Esophagus squamous epithelium (tissue), 5 donors: ENCODE measurements at regions not wholly inside any gene's neighbourhood (a gene's known extent, or its start where the extent isn't known, plus 50 kb on each side); places are given as distances from the start of the nearest gene placed in this dataset.

ENCODE experiments used
- DNase-seq: peaks from one replicate; lab custom pipeline; 2025; lab: John Stamatoyannopoulos, UW
- H3K27ac ChIP-seq, 4 donors: fragments of 200-600 bp; sonication (generic); one replicate each; pipeline ENCODE4 v1.5.1; 2016 to 2019; ENCODE audit warnings: mild to moderate bottlenecking in 1 of 4
- H3K27me3 ChIP-seq, 4 donors: fragments of 200-600 bp; sonication (generic); 1 replicate in 3 of 4; 2 replicates in 1 of 4; pipeline versions ENCODE4 v1.5.1 to v1.6.0; 2017 to 2021; ENCODE audit warnings: antibody characterized with exemption in 1 of 4
- H3K36me3 ChIP-seq, 3 donors: fragments of 200-600 bp; sonication (generic); one replicate each; pipeline ENCODE4 v1.5.1; 2016 to 2019
- H3K4me1 ChIP-seq, 3 donors: fragments of 200-600 bp; sonication (generic); one replicate each; pipeline ENCODE4 v1.5.1; 2017 to 2019
- H3K4me3 ChIP-seq, 4 donors: fragments of 200-600 bp; sonication (generic); 1 replicate in 3 of 4; 2 replicates in 1 of 4; pipeline ENCODE4 v1.5.1; 2016 to 2019; ENCODE audit warnings: mild to moderate bottlenecking in 2 of 4, moderate library complexity in 1 of 4
- H3K9me3 ChIP-seq, 3 donors: fragments of 200-600 bp; sonication (generic); one replicate each; pipeline ENCODE4 v1.5.1; 2016 to 2019
- CTCF ChIP-seq, 6 experiments: fragments of 450-650 bp in 4 of 6; fragments of 200-600 bp in 2 of 6; sonication (generic) in 2 of 6; IDR thresholded peaks; one replicate each; pipeline ENCODE4 v1.5.1; 2016 to 2019; ENCODE audit warnings: antibody characterized with exemption in 6 of 6, mild to moderate bottlenecking in 4 of 6, moderate library complexity in 4 of 6
- POLR2A ChIP-seq, 4 donors: fragments of 450-650 bp; IDR thresholded peaks; one replicate each; pipeline ENCODE4 v1.6.1; 2017; ENCODE audit warnings: antibody characterized with exemption in 4 of 4, mild to moderate bottlenecking in 4 of 4, moderate library complexity in 3 of 4
- WGBS, 2 donors: methylation state at CpG; one replicate each; pipeline ENCODE4 v1.1.5; 2018; 5-methylcytosine and 5-hydroxymethylcytosine counted together
- intact Hi-C: fragments of 100-400 bp; cut with DNase I; formaldehyde crosslinking; loops from one replicate; pipeline ENCODE4 v1.15.0; 2022
- donor health status: DM: yes; HTN: yes; CAD: no.

- intact Hi-C loops, result no loop called here
- Histone ChIP-seq H3K9me3 (no peaks in the 10 kb centered on the region), H3K4me3 (no peak overlapping the region), H3K4me1 (no peaks in the 10 kb centered on the region), H3K27ac (no peak overlapping the region), H3K36me3 (no peaks in the 10 kb centered on the region), H3K27me3 (no peaks in the 10 kb centered on the region)
- WGBS, 2 donors, result 74 to 79% methylated on average over 9 to 16 of the region's 16 CpGs
- DNase-seq, result no peak
- TF ChIP-seq POLR2A (IDR thresholded peaks at IDR 0.05), result no peak
- no peak for TF ChIP-seq CTCF (IDR thresholded peaks at IDR 0.05)
Measured at GRCh38 chrX:1012678-1013300, 199.7 kb downstream of the CRLF2 start.

- H3K4me3 ChIP-seq, result no peak overlapping the region
- 83 to 85% methylated on average over 12 of the region's 12 CpGs for WGBS, 2 donors
- no peaks in the 10 kb centered on the region for H3K27me3 ChIP-seq
- H3K36me3 ChIP-seq, result no peaks in the 10 kb centered on the region
- H3K27ac ChIP-seq, result no peak overlapping the region
- DNase-seq, result no peak
- no peaks in the 10 kb centered on the region for H3K9me3 ChIP-seq
- intact Hi-C loops, result no loop called here
- H3K4me1 ChIP-seq, result no peaks in the 10 kb centered on the region
- TF ChIP-seq POLR2A (IDR thresholded peaks at IDR 0.05), result no peak
- TF ChIP-seq CTCF (IDR thresholded peaks at IDR 0.05), result no peak
Measured at GRCh38 chrX:1011691-1012283, 200.7 kb downstream of the CRLF2 start.

- no peak overlapping the region for H3K27ac ChIP-seq
- WGBS, 2 donors, result 87 to 88% methylated on average over 15 of the region's 15 CpGs
Measured at GRCh38 chrX:1009771-1010170, 202.7 kb downstream of the CRLF2 start.

GRCh38 chrX:1006156-1006730 lies 206.2 kb downstream of the CRLF2 start:
- 88 to 90% methylated on average over 11 to 20 of the region's 20 CpGs for WGBS, 2 donors
- Histone ChIP-seq H3K36me3 (no peaks in the 10 kb centered on the region), H3K27me3 (no peaks in the 10 kb centered on the region), H3K4me1 (no peaks in the 10 kb centered on the region), H3K27ac (no peak overlapping the region), H3K9me3 (no peaks in the 10 kb centered on the region), H3K4me3 (no peak overlapping the region)
- no peak for TF ChIP-seq POLR2A (IDR thresholded peaks at IDR 0.05)
- no peak for TF ChIP-seq CTCF (IDR thresholded peaks at IDR 0.05)
- intact Hi-C loops, result no loop called here
- no peak for DNase-seq

More at GRCh38 chrX:1009771-1010170, 202.7 kb downstream of the CRLF2 start:
- no peak overlapping the region for H3K4me3 ChIP-seq
- DNase-seq, result no peak
- no peaks in the 10 kb centered on the region for H3K9me3 ChIP-seq
- no peaks in the 10 kb centered on the region for H3K4me1 ChIP-seq
- H3K36me3 ChIP-seq, result no peaks in the 10 kb centered on the region
- no peak for TF ChIP-seq CTCF (IDR thresholded peaks at IDR 0.05)
- no peak for TF ChIP-seq POLR2A (IDR thresholded peaks at IDR 0.05)
- intact Hi-C loops, result no loop called here
- no peaks in the 10 kb centered on the region for H3K27me3 ChIP-seq

- DNase-seq, result no peak
- no peaks in the 10 kb centered on the region for H3K9me3 ChIP-seq
- H3K36me3 ChIP-seq, result no peaks in the 10 kb centered on the region
- H3K27ac ChIP-seq, result no peak overlapping the region
- WGBS, 2 donors, result 77 to 84% methylated on average over 17 to 21 of the region's 23 CpGs
- intact Hi-C loops, result no loop called here
- no peak overlapping the region for H3K4me3 ChIP-seq
- no peaks in the 10 kb centered on the region for H3K4me1 ChIP-seq
- no peaks in the 10 kb centered on the region for H3K27me3 ChIP-seq
- TF ChIP-seq CTCF (IDR thresholded peaks at IDR 0.05) (no peak), POLR2A (IDR thresholded peaks at IDR 0.05) (no peak)
Measured at GRCh38 chrX:1002611-1003010, 209.8 kb downstream of the CRLF2 start.
